K562 (cell line): ENCODE measurements at regions not wholly inside any gene's neighbourhood (a gene's known extent, or its start where the extent isn't known, plus 50 kb on each side); places are given as distances from the start of the nearest gene placed in this dataset.

Source experiments
- ATF1 ChIP-seq, 2 experiments: fragments of 450-650 bp in 1 of 2; IDR thresholded peaks; 2 replicates each; pipeline ENCODE4 v1.6.1; 2016; ENCODE audit warnings: missing compliant biosample characterization in 1 of 2, missing genetic modification characterization in 1 of 2
- CXXC5 ChIP-seq: fragments of 250-450 bp; sonication (Bioruptor Pico); IDR thresholded peaks from 2 replicates; pipeline ENCODE4 v1.8.0; 2022; ENCODE audit warnings: inconsistent platforms, mild to moderate bottlenecking, moderate library complexity
- LEF1 ChIP-seq: fragments of 450-650 bp; IDR thresholded peaks from 2 replicates; pipeline ENCODE4 v1.6.1; 2016; ENCODE audit warnings: mild to moderate bottlenecking
- MEF2A ChIP-seq: IDR thresholded peaks from 2 replicates; pipeline ENCODE4 v1.6.1; 2011; ENCODE audit warnings: low read depth, mild to moderate bottlenecking, low read length, moderate library complexity; ENCODE audit not compliant: control insufficient read depth
- NCOA2 ChIP-seq, 2 experiments: fragments of 450-650 bp; IDR thresholded peaks; 2 replicates each; pipeline ENCODE4 v1.6.1; 2018; ENCODE audit warnings: mild to moderate bottlenecking in 2 of 2, moderate library complexity in 1 of 2; ENCODE audit not compliant: partially characterized antibody in 2 of 2
- NFATC3 ChIP-seq: fragments of 450-650 bp; IDR thresholded peaks from 2 replicates; pipeline ENCODE4 v1.6.1; 2017; ENCODE audit warnings: mild to moderate bottlenecking
- RBM17 ChIP-seq: fragments of 200-400 bp; formaldehyde crosslinking; IDR thresholded peaks from 2 replicates; pipeline ENCODE4 v1.6.1; 2017; ENCODE audit warnings: low read depth, mild to moderate bottlenecking, low read length, borderline replicate concordance
- RBM34 ChIP-seq: fragments of 200-400 bp; formaldehyde crosslinking; IDR thresholded peaks from 2 replicates; pipeline ENCODE4 v1.6.1; 2018; ENCODE audit warnings: low read length, borderline replicate concordance; ENCODE audit not compliant: insufficient read depth
- ZNF395 ChIP-seq: fragments of 200-800 bp; sonication (Bioruptor generic); IDR thresholded peaks from 2 replicates; pipeline ENCODE4 v1.6.1; 2017; ENCODE audit warnings: missing genetic modification characterization, missing compliant biosample characterization
- ZNF408 ChIP-seq: fragments of 250-450 bp; sonication (Bioruptor Pico); IDR thresholded peaks from 2 replicates; pipeline ENCODE4 v1.4.0; 2020; ENCODE audit warnings: low read depth, mild to moderate bottlenecking, moderate library complexity
- TF ChIP-seq, protein P1 (sequence below), 3 experiments: fragments of 200-800 bp in 1 of 3; sonication (Bioruptor generic) in 1 of 3; sonication (generic) in 1 of 3; formaldehyde crosslinking in 1 of 3; IDR thresholded peaks; 2 replicates each; pipeline versions ENCODE4 v1.6.1 to v1.8.0; 2016 to 2022; ENCODE audit warnings: mild to moderate bottlenecking in 2 of 3, missing compliant biosample characterization in 2 of 3, missing genetic modification characterization in 2 of 3, missing genetic modification reagents in 1 of 3
- TF ChIP-seq, protein P2 (sequence below): fragments of 450-650 bp; formaldehyde crosslinking; IDR thresholded peaks from 2 replicates; pipeline ENCODE4 v1.4.0; 2022; ENCODE audit warnings: missing genetic modification characterization
- TF ChIP-seq, protein P3 (sequence below): fragments of 450-650 bp; IDR thresholded peaks from one replicate; pipeline ENCODE4 v1.6.1; 2018; ENCODE audit warnings: mild to moderate bottlenecking, moderate library complexity; ENCODE audit not compliant: partially characterized antibody

GRCh38 chr2:195486987-195487644, 169.9 kb upstream of the SLC39A10 start (continued):
- TF ChIP-seq RBM17 = no peak
- no peak for TF ChIP-seq CXXC5
- peak; percentile 84 for TF ChIP-seq LEF1
- peak; percentile 68; the same call in 1 of the 2 replicates for TF ChIP-seq ZNF395 (CRISPR knock-in tag)
- TF ChIP-seq NFATC3 = no peak; the same call in 1 of the 2 replicates
- 0 out of 2 replicates have a peak, but pooled peaks have one; percentile 13 for TF ChIP-seq MEF2A
- TF ChIP-seq ZNF408 (CRISPR knock-in tag) = no peak
- TF ChIP-seq, protein P1, sequence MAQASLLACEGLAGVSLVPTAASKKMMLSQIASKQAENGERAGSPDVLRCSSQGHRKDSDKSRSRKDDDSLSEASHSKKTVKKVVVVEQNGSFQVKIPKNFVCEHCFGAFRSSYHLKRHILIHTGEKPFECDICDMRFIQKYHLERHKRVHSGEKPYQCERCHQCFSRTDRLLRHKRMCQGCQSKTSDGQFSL (CRISPR knock-in tag; IDR thresholded peaks at IDR 0.05) = no peak
- TF ChIP-seq, protein P1 (tag; IDR thresholded peaks at IDR 0.05) = no peak
- TF ChIP-seq RBM34 = no peak
- TF ChIP-seq, protein P2, sequence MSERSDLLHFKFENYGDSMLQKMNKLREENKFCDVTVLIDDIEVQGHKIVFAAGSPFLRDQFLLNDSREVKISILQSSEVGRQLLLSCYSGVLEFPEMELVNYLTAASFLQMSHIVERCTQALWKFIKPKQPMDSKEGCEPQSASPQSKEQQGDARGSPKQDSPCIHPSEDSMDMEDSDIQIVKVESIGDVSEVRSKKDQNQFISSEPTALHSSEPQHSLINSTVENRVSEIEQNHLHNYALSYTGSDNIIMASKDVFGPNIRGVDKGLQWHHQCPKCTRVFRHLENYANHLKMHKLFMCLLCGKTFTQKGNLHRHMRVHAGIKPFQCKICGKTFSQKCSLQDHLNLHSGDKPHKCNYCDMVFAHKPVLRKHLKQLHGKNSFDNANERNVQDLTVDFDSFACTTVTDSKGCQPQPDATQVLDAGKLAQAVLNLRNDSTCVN (CRISPR knock-in tag) = no peak
- TF ChIP-seq ATF1 (CRISPR knock-in tag; IDR thresholded peaks at IDR 0.05) = no peak
- TF ChIP-seq ATF1 (tag; IDR thresholded peaks at IDR 0.05) = no peak; the same call in 1 of the 2 replicates
- peak in 1 of 2 experiments; percentile 56 for TF ChIP-seq NCOA2 (IDR thresholded peaks at IDR 0.05; ENCODE audit: partially characterized antibody in 2 of 2)
- TF ChIP-seq, protein P3, sequence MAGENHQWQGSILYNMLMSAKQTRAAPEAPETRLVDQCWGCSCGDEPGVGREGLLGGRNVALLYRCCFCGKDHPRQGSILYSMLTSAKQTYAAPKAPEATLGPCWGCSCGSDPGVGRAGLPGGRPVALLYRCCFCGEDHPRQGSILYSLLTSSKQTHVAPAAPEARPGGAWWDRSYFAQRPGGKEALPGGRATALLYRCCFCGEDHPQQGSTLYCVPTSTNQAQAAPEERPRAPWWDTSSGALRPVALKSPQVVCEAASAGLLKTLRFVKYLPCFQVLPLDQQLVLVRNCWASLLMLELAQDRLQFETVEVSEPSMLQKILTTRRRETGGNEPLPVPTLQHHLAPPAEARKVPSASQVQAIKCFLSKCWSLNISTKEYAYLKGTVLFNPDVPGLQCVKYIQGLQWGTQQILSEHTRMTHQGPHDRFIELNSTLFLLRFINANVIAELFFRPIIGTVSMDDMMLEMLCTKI = no peak
